ENCODE measurements at regions not wholly inside any gene's neighbourhood (a gene's known extent, or its start where the extent isn't known, plus 50 kb on each side); places are given as distances from the start of the nearest gene placed in this dataset.

DNA sequence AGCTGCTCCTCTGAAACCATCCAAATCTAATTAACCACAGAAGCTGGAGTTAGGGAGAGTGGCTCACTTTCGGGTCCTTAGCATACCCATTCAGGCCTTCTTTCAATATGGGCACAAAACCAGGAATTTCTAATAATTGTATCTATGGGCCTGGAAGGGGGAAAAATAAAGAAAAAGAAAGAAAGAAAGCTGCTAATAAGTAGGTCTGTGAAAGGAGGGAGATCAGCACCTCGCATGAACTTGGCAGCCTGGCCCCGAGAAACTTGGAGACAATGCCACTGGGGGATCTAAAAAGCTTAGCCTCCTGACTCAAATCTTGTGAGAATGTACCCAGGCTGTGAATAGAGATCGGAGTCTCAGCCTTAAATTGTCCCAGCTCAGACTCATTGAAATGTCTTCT lies 252.1 kb upstream of the SLC14A2 start:
- TF ChIP-seq, protein P1, sequence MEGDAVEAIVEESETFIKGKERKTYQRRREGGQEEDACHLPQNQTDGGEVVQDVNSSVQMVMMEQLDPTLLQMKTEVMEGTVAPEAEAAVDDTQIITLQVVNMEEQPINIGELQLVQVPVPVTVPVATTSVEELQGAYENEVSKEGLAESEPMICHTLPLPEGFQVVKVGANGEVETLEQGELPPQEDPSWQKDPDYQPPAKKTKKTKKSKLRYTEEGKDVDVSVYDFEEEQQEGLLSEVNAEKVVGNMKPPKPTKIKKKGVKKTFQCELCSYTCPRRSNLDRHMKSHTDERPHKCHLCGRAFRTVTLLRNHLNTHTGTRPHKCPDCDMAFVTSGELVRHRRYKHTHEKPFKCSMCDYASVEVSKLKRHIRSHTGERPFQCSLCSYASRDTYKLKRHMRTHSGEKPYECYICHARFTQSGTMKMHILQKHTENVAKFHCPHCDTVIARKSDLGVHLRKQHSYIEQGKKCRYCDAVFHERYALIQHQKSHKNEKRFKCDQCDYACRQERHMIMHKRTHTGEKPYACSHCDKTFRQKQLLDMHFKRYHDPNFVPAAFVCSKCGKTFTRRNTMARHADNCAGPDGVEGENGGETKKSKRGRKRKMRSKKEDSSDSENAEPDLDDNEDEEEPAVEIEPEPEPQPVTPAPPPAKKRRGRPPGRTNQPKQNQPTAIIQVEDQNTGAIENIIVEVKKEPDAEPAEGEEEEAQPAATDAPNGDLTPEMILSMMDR (IDR thresholded peaks at IDR 0.05), result no peak
- no peak for TF ChIP-seq EZH2 (IDR thresholded peaks at IDR 0.05; ENCODE audit: borderline replicate concordance, insufficient read depth, low read depth, low read length, poor library complexity, severe bottlenecking)
